KMS-11 (cell line): ENCODE measurements at regions not wholly inside any gene's neighbourhood (a gene's known extent, or its start where the extent isn't known, plus 50 kb on each side); places are given as distances from the start of the nearest gene placed in this dataset.

Experiments used
- H2AFZ ChIP-seq: fragments of 200-600 bp; sonication (generic); 2 replicates; pipeline ENCODE4 v1.6.1; 2016; ENCODE audit warnings: antibody characterized with exemption, mixed run types, low read depth
- H3K27ac ChIP-seq: fragments of 200-600 bp; sonication (generic); 2 replicates; pipeline ENCODE4 v1.6.1; 2016; ENCODE audit warnings: mild to moderate bottlenecking, mixed run types
- H3K27me3 ChIP-seq: fragments of 200-600 bp; sonication (generic); 2 replicates; pipeline ENCODE4 v1.6.1; 2017; ENCODE audit warnings: mild to moderate bottlenecking, low read depth, mixed run types, moderate library complexity; ENCODE audit not compliant: insufficient read depth
- H3K36me3 ChIP-seq: fragments of 200-600 bp; sonication (generic); 2 replicates; pipeline ENCODE4 v1.6.1; 2017; ENCODE audit warnings: mild to moderate bottlenecking, mixed run types; ENCODE audit not compliant: insufficient read depth
- H3K4me1 ChIP-seq: fragments of 200-600 bp; sonication (generic); 2 replicates; pipeline ENCODE4 v1.6.1; 2016; ENCODE audit warnings: mild to moderate bottlenecking, low read depth, mixed run types; ENCODE audit not compliant: poor library complexity, severe bottlenecking
- H3K4me2 ChIP-seq: fragments of 200-600 bp; sonication (generic); 2 replicates; pipeline ENCODE4 v1.7.0; 2016; ENCODE audit warnings: mild to moderate bottlenecking, mixed run types
- H3K4me3 ChIP-seq: fragments of 200-600 bp; sonication (generic); IDR thresholded peaks from 2 replicates; pipeline ENCODE4 v1.6.1; 2017; ENCODE audit warnings: low read depth, low read length, mixed read lengths; ENCODE audit not compliant: insufficient read depth
- H3K79me2 ChIP-seq: fragments of 200-600 bp; sonication (generic); 2 replicates; pipeline ENCODE4 v1.6.1; 2016; ENCODE audit warnings: low read depth, mixed run types; ENCODE audit not compliant: insufficient read depth
- H3K9ac ChIP-seq: fragments of 200-600 bp; sonication (generic); 2 replicates; pipeline ENCODE4 v1.6.1; 2016; ENCODE audit warnings: mild to moderate bottlenecking, mixed run types
- H4K20me1 ChIP-seq: fragments of 200-600 bp; sonication (generic); 2 replicates; pipeline ENCODE4 v1.6.1; 2016; ENCODE audit warnings: mild to moderate bottlenecking, mixed run types; ENCODE audit not compliant: insufficient read depth
- TF ChIP-seq, protein P1 (sequence below): fragments of 200-600 bp; sonication (generic); conservative IDR thresholded peaks from 2 replicates; pipeline ENCODE4 v1.6.1; 2017; ENCODE audit warnings: low read depth, mild to moderate bottlenecking, antibody characterized with exemption, low read length, moderate library complexity, mixed read lengths

DNA sequence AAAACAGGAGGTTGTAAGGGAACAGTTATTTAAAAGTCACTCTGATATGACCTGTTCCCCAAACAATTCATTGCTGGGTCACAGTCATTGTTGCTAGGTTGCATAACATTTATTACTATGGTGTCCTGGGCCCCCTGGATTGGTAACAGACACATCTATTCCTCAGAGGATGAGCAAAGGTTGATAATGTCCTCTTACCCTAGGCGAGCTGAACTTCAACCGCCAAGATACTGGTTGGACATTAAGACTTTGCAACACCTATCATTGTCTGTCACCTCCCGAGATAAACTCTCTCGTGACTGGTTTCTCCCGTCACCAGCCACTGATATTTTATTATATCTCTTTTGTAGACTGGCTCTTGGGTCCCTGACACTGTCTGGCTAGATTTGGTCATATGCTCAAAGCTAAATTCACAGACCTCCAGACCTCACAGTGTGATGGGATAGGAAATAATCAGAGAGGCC is 361.3 kb downstream of the ZNF521 start:
- no peaks in the 10 kb centered on the region for H3K4me1 ChIP-seq
- no peaks in the 10 kb centered on the region for H4K20me1 ChIP-seq
- no peaks in the 10 kb centered on the region for H3K79me2 ChIP-seq
- no peak overlapping the region for H3K9ac ChIP-seq
- H3K27me3 ChIP-seq = no peaks in the 10 kb centered on the region
- H3K27ac ChIP-seq = no peak overlapping the region
- no peaks in the 10 kb centered on the region for H3K36me3 ChIP-seq
- H3K4me3 ChIP-seq = no peak overlapping the region
- no peak overlapping the region for H3K4me2 ChIP-seq
- TF ChIP-seq, protein P1, sequence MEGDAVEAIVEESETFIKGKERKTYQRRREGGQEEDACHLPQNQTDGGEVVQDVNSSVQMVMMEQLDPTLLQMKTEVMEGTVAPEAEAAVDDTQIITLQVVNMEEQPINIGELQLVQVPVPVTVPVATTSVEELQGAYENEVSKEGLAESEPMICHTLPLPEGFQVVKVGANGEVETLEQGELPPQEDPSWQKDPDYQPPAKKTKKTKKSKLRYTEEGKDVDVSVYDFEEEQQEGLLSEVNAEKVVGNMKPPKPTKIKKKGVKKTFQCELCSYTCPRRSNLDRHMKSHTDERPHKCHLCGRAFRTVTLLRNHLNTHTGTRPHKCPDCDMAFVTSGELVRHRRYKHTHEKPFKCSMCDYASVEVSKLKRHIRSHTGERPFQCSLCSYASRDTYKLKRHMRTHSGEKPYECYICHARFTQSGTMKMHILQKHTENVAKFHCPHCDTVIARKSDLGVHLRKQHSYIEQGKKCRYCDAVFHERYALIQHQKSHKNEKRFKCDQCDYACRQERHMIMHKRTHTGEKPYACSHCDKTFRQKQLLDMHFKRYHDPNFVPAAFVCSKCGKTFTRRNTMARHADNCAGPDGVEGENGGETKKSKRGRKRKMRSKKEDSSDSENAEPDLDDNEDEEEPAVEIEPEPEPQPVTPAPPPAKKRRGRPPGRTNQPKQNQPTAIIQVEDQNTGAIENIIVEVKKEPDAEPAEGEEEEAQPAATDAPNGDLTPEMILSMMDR = no peak
- no peak overlapping the region for H2AFZ ChIP-seq

DNA sequence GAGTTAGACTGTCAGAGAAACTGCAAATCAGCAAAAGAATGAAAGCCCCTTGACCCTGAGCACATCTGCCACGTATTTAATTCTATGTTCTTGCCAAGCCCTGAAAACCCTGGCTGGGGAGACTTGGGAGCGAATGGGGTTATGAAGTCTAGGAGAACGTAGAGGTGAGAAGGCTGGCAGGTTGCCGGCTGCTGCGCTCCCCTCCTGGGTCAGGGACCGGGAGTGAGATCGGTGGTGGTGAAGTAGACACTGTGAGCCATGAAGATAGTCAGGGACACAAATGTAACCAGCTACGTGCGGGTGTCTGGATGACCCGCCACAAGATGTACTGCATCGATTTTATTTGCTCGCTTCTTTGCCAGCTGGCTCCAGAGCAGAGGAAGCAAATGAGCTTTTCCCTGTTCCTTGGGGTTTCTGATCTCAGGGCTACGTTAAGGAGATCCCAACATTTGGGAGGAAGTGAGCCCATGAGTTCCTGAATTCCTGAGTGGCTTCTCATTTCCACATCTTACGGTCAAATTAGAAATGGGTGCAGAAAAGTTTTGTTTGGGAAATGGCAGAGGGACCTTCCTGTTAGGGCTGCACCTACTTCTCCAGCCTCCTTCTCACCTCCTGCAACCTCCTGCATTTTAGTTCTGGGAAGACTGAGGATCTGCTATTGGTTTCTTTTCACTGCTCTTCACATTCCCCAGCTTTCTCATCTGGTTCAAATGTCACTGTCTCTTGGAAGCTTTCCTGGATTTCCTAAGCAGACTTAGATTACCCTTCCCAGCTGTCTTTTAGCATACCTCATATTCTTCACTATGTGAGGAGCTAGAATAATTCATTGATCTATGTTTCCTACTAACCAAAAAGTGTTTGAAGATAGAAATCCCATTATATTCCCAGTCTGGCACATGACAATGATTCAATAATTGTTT is 360.6 kb downstream of the ZNF521 start:
- Histone ChIP-seq H3K27me3 (no peaks in the 10 kb centered on the region), H3K36me3 (no peaks in the 10 kb centered on the region)

DNA sequence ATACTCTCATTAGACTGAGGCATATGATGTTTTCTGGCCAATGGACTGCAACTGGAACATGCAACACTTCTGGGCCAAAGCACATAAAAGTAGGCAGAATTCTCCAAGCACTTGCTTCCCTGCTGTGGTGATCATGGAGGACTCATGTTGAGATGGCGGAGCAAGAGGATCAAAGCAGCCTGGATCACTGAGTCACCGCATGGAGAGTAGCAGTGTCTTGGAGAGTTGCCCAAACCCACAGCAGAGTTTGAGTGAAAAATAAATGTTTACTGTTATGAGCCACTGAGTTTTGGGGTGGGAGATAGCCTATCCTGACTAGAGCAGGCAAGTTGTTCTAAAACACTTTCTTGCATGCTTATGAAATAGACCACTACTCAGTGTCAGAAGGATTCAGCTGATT is 359.5 kb downstream of the ZNF521 start:
- TF ChIP-seq, protein P1 = no peak
- no peaks in the 10 kb centered on the region for H3K36me3 ChIP-seq
- no peak overlapping the region for H2AFZ ChIP-seq
- H3K27me3 ChIP-seq = no peaks in the 10 kb centered on the region
- H3K9ac ChIP-seq = no peak overlapping the region
- H3K79me2 ChIP-seq = no peaks in the 10 kb centered on the region
- H3K4me3 ChIP-seq = no peak overlapping the region
- no peak overlapping the region for H3K27ac ChIP-seq
- H4K20me1 ChIP-seq = no peaks in the 10 kb centered on the region
- H3K4me1 ChIP-seq = no peaks in the 10 kb centered on the region
- H3K4me2 ChIP-seq = no peak overlapping the region

More for the DNA sequence above, 360.6 kb downstream of the ZNF521 start:
- Histone ChIP-seq H3K4me2 (no peak overlapping the region), H3K4me3 (no peak overlapping the region), H4K20me1 (no peaks in the 10 kb centered on the region), H3K27ac (no peak overlapping the region), H3K4me1 (no peaks in the 10 kb centered on the region), H3K79me2 (no peaks in the 10 kb centered on the region), H3K9ac (no peak overlapping the region), H2AFZ (no peak overlapping the region)
- TF ChIP-seq, protein P1 = no peak

DNA sequence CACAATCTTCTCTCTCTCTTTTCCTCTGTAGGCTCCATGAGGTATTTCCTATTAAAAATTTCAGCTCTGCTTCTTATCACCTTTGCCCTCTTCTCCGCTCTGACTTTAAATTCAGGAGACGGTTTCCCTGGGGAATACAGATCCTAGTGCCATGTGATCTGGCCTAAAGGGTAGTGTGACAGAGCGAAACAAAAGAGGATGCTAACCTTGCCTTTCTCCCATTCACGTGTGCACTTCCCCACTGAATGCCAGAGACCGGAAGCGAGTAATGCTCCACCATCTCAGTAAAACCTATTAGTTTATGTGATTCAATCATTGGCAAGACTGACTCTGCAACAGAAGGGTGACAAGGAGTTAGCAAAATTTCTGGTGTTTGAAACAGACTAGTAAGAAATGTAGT is 358.3 kb downstream of the ZNF521 start:
- Histone ChIP-seq H3K27me3 (no peaks in the 10 kb centered on the region), H3K27ac (no peak overlapping the region), H2AFZ (no peak overlapping the region), H3K36me3 (no peaks in the 10 kb centered on the region), H4K20me1 (no peaks in the 10 kb centered on the region), H3K4me1 (no peaks in the 10 kb centered on the region), H3K9ac (no peak overlapping the region), H3K4me3 (no peak overlapping the region), H3K4me2 (no peak overlapping the region), H3K79me2 (no peaks in the 10 kb centered on the region)
- TF ChIP-seq, protein P1 = no peak
